Activated naive CD4-positive, alpha-beta T cell treated with anti-CD3 and anti-CD28 coated beads, Interleukin-2, amount 50 U/mL, for 24 hours (primary cell): ENCODE measurements at regions not wholly inside any gene's neighbourhood (a gene's known extent, or its start where the extent isn't known, plus 50 kb on each side); places are given as distances from the start of the nearest gene placed in this dataset.

Source experiments
- H3K27ac Mint-ChIP-seq: one replicate; pipeline ENCODE4 v1.8.0; 2021; ENCODE audit warnings: mild to moderate bottlenecking, mixed read lengths
- H3K27me3 Mint-ChIP-seq: one replicate; pipeline ENCODE4 v1.8.0; 2021; ENCODE audit warnings: mixed read lengths
- H3K36me3 Mint-ChIP-seq: one replicate; pipeline ENCODE4 v1.8.0; 2021; ENCODE audit warnings: mixed read lengths
- H3K4me1 Mint-ChIP-seq: one replicate; pipeline ENCODE4 v1.8.0; 2021; ENCODE audit warnings: mixed read lengths
- H3K4me3 Mint-ChIP-seq: one replicate; pipeline ENCODE4 v1.8.0; 2021; ENCODE audit warnings: mild to moderate bottlenecking, mixed read lengths
- H3K9me3 Mint-ChIP-seq: one replicate; pipeline ENCODE4 v1.8.0; 2021; ENCODE audit warnings: mixed read lengths

DNA sequence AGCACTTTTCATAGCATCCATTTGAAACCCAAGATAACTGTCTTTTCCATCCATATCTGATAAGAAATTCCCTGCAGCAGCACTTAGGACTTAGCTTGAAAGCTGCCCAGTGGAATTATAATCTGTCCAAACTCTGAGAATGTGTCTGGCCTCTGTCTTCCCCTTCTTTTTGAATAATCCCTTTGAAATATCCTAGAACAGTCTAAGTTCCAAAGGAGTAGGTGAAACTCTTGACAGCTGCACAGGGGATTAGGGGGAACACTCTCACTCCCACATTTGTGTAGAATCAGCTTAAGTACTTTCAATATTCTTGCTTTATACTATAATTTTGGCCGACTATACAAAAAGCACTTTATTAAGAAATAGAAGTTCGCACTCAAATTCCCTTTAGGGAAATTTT, 157.7 kb downstream of the PAPSS1 start:
- H3K4me3 Mint-ChIP-seq = no peak overlapping the region
- no peak overlapping the region for H3K27ac Mint-ChIP-seq
- no peaks in the 10 kb centered on the region for H3K4me1 Mint-ChIP-seq
- H3K9me3 Mint-ChIP-seq = peaks cover 31% of the 10 kb centered on the region
- H3K27me3 Mint-ChIP-seq = peaks cover 26% of the 10 kb centered on the region
- H3K36me3 Mint-ChIP-seq = peaks cover 6% of the 10 kb centered on the region

DNA sequence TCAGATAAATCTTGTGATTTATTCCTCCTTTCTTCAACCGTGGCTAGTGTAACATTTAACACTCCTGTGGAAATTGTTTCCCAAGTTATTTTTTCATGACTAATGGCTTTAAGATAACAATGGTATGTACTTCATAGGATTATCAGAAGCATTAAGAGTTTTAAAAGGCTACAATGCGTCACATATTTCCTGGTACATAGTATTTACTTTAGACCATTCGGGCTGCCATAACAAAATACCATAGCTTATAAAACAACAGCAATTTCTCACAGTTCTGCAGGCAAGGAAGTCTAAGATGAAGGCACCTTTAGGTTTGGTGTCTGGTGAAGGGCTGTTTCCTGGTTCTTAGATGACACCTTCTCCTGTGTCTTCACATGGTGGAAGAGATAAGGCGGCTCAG, 158.6 kb downstream of the PAPSS1 start:
- H3K4me3 Mint-ChIP-seq = no peak overlapping the region
- H3K27me3 Mint-ChIP-seq = peaks cover 26% of the 10 kb centered on the region
- H3K9me3 Mint-ChIP-seq = peaks cover 23% of the 10 kb centered on the region
- H3K27ac Mint-ChIP-seq = peak overlapping the region; percentile 41
- H3K4me1 Mint-ChIP-seq = no peaks in the 10 kb centered on the region
- H3K36me3 Mint-ChIP-seq = peaks cover 3% of the 10 kb centered on the region

DNA sequence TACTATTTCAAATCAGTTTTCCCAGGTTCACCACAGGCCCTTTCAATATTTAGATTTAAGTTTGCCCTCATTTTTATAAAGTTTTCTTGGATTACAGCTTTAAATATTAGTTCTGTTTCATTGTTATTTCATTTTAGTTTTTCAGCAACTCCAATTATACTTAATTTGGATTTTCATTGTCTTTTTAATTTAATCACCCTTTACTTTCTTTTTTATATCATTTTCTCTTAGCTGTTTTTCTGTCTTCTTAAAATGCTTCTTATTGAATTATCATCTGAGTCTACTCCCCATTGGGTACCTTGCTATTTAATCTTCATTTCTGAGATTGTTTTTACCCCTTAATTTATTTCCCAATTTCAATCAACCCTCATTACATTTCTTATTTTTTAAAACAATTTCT, 160.4 kb downstream of the PAPSS1 start:
- H3K27ac Mint-ChIP-seq = no peak overlapping the region
- peaks cover 24% of the 10 kb centered on the region for H3K9me3 Mint-ChIP-seq
- no peak overlapping the region for H3K4me3 Mint-ChIP-seq
- H3K4me1 Mint-ChIP-seq = no peaks in the 10 kb centered on the region
- peaks cover 26% of the 10 kb centered on the region for H3K27me3 Mint-ChIP-seq
- peaks cover 3% of the 10 kb centered on the region for H3K36me3 Mint-ChIP-seq

DNA sequence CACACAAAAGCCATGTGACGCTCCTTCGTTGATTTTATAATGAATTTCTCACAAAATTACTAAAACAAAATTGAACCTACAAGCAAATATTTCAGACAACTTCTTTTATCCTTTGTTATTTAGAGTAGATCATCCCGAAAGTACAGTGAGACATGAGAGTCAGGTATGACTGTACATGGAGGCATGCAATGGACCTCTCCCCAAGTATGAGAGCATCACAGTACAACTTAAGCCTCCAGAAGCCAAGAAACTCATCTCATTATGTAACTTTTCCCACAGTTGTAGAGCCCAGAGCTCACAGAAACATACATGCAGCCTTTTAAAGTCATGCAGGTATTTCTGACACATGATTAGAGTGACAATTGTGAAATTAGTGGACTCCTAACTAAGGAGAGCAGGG, 167.7 kb downstream of the PAPSS1 start:
- H3K4me3 Mint-ChIP-seq = no peak overlapping the region
- peaks cover 4% of the 10 kb centered on the region for H3K9me3 Mint-ChIP-seq
- H3K4me1 Mint-ChIP-seq = no peaks in the 10 kb centered on the region
- no peak overlapping the region for H3K27ac Mint-ChIP-seq
- H3K36me3 Mint-ChIP-seq = no peaks in the 10 kb centered on the region
- peaks cover 2% of the 10 kb centered on the region for H3K27me3 Mint-ChIP-seq

DNA sequence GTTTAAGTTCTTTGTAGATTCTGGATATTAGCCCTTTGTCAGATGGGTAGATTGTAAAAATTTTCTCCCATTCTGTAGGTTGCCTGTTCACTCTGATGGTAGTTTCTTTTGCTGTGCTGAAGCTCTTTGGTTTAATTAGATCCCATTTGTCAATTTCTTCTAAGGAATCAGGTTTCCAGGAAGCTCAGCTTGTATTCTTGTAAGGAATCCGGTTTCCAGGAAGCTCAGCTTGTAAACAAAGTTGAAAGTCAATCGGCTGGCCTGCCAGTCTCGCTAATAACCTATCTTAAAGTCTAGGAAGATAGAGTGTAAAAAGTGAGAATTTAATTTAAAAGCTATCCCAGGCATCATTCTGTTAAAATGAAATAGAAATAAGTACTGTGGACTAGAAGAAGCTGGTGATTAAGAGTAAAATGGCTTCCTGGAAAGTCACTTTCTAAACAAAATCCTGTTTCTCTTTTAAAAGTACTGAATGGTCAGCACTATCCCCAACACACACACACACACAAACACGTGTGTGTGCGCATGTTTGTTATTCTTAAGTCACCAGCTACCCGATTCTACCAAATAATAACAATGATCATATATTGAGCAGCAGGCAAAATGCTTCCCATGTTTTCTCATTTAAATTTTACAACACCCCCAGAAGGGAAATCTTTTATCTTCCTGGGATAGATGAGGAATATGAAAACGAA, 171.7 kb downstream of the PAPSS1 start:
- Mint-ChIP-seq H3K9me3 (no peaks in the 10 kb centered on the region), H3K27me3 (peaks cover 2% of the 10 kb centered on the region), H3K4me3 (no peak overlapping the region), H3K4me1 (no peaks in the 10 kb centered on the region), H3K36me3 (no peaks in the 10 kb centered on the region), H3K27ac (no peak overlapping the region)

DNA sequence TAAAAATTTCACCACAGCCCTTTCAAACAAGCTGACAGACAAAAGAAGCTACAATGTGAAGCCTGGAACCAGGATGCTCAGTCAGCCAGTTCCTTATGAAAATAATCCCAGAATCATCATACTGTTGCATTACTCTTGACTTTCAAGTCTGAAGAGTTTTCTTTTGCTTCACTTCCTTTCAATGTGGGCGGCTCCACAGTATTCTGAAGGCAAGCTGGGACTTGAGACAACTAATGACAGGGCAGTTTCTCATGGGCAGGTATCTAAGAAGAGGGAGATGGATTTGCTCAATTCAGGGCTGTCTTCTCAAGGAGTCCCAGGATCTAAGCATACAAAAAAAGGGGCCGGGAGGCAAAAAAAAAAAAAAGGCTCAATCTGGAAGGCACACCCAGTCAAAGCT, 173.4 kb downstream of the PAPSS1 start:
- H3K27ac Mint-ChIP-seq = no peak overlapping the region
- H3K36me3 Mint-ChIP-seq = no peaks in the 10 kb centered on the region
- peaks cover 4% of the 10 kb centered on the region for H3K27me3 Mint-ChIP-seq
- no peak overlapping the region for H3K4me3 Mint-ChIP-seq
- no peaks in the 10 kb centered on the region for H3K4me1 Mint-ChIP-seq
- H3K9me3 Mint-ChIP-seq = no peaks in the 10 kb centered on the region

DNA sequence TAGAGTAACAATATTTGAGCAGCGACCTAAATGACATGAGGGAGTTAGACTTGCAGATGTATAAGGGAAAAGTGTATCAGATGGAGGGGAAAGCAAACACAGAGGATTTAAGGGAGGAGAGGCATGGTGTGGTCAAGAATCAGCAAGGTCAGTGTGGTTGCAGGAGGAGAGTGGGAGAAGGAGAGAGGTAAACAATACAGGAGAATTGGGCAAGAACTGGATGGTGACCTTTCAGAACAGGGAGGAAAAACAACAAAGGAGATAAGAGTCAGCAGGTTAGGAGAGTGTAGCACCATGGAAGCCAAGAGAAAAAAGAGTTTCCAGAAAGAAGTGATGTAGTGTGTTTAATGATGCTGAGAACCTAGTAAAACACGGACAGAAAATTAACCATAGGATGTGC, 178.5 kb downstream of the PAPSS1 start:
- no peak overlapping the region for H3K27ac Mint-ChIP-seq
- no peaks in the 10 kb centered on the region for H3K9me3 Mint-ChIP-seq
- H3K4me1 Mint-ChIP-seq = no peaks in the 10 kb centered on the region
- H3K4me3 Mint-ChIP-seq = no peak overlapping the region
- peaks cover 9% of the 10 kb centered on the region for H3K27me3 Mint-ChIP-seq
- no peaks in the 10 kb centered on the region for H3K36me3 Mint-ChIP-seq

DNA sequence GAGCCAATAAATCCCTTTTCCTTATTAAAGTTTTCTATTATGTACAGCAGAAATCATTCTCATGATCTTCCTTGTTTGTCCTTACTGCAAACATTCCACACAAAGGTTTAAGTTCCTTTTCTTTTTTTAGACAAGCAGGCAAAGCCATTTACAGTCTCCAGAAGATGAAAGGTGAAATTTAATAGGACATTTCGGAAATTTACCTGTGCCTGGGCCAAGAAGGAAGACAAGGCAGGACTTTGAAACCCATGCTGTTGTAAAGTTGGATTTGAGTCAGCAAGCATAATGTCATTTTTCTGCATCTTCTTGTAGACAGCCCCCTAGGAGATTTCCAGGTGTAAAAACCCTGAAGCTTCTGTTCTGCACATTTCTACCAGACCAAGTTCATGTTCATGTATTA, 188.1 kb downstream of the PAPSS1 start:
- Mint-ChIP-seq H3K4me3 (no peak overlapping the region), H3K36me3 (no peaks in the 10 kb centered on the region), H3K4me1 (no peaks in the 10 kb centered on the region), H3K27me3 (peaks cover 1% of the 10 kb centered on the region), H3K27ac (no peak overlapping the region), H3K9me3 (no peaks in the 10 kb centered on the region)

DNA sequence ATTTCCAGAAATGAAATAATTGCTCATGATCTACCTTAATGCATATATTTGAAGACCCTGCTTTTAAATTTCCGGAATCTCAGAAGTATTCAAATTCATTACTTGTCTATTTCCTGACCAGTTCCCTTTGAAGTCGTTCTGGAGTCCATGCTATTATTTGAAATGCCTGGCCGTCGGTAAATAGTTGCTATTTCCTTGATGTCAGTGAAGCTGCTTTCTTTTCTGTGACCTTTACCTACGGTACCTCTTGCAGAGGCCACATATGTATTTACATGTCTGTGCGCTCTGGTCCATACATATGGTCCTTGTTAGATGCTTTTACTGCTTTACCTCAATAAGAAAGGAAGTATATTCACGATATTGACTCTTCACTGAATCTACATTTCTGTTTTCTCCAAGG, 199.7 kb downstream of the PAPSS1 start:
- Mint-ChIP-seq H3K27me3 (no peaks in the 10 kb centered on the region), H3K9me3 (no peaks in the 10 kb centered on the region), H3K4me1 (no peaks in the 10 kb centered on the region), H3K36me3 (no peaks in the 10 kb centered on the region), H3K4me3 (no peak overlapping the region), H3K27ac (no peak overlapping the region)

DNA sequence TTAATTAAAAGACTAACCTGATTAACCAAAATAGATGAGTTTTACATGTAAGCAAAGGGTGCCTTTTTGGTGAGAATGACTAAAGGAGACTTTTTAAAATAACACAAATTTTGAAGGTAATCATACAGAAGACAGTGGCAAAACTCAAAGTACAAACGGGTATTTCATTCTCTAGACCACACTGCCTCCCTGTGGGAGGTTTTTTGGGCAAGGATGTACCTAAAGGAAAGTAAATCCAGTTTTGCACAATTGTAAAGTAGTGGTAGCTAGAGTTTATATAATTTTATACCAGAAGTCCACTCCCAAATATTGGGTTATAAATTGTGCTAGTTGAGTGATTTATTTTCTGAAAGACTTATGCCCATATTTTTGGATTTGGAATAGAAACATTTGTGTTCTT, 201.0 kb downstream of the PAPSS1 start:
- H3K27me3 Mint-ChIP-seq = no peaks in the 10 kb centered on the region
- no peaks in the 10 kb centered on the region for H3K4me1 Mint-ChIP-seq
- no peaks in the 10 kb centered on the region for H3K9me3 Mint-ChIP-seq
- no peak overlapping the region for H3K4me3 Mint-ChIP-seq
- no peaks in the 10 kb centered on the region for H3K36me3 Mint-ChIP-seq
- H3K27ac Mint-ChIP-seq = no peak overlapping the region

DNA sequence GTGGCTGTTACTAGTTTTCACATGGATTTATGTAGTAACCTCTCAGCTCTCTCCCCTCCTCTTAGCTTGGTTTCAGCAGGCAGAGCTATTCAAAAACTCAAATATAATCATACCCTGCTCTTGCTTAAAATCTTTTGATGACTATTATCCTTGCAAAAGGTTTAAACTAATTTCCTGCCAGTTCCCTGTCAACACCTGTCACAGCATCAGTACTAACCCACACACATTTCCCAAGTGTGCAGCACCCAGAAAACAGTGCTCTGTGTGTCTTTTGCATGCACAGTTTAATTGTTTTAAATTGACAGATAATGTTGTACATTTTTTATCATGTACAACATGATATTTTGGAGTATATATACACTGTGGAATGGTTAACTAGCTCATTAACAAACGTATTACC, 202.0 kb downstream of the PAPSS1 start:
- Mint-ChIP-seq H3K36me3 (no peaks in the 10 kb centered on the region), H3K9me3 (no peaks in the 10 kb centered on the region), H3K27me3 (no peaks in the 10 kb centered on the region), H3K4me3 (no peak overlapping the region), H3K27ac (no peak overlapping the region), H3K4me1 (no peaks in the 10 kb centered on the region)

DNA sequence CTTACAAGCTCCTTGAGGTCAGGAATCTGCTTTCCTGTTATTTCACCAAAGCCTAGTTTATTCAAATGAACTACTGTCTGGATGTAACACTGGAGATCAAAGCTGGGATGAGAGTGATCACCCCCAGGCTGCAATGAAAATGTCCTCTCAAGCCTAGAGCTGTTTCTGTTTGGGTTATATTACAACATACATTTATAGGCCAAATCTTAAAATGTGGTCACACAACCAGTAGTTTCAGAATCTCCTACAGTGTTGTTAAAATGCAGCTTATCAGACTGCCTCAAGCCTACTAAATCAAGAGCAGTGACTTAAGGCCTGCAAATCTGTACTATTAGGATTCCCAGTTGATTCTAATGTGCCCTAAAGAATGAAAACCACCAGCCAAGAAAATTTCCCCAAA, 207.5 kb downstream of the PAPSS1 start:
- no peaks in the 10 kb centered on the region for H3K9me3 Mint-ChIP-seq
- H3K27ac Mint-ChIP-seq = no peak overlapping the region
- H3K36me3 Mint-ChIP-seq = no peaks in the 10 kb centered on the region
- no peaks in the 10 kb centered on the region for H3K4me1 Mint-ChIP-seq
- H3K4me3 Mint-ChIP-seq = no peak overlapping the region
- peaks cover 5% of the 10 kb centered on the region for H3K27me3 Mint-ChIP-seq

DNA sequence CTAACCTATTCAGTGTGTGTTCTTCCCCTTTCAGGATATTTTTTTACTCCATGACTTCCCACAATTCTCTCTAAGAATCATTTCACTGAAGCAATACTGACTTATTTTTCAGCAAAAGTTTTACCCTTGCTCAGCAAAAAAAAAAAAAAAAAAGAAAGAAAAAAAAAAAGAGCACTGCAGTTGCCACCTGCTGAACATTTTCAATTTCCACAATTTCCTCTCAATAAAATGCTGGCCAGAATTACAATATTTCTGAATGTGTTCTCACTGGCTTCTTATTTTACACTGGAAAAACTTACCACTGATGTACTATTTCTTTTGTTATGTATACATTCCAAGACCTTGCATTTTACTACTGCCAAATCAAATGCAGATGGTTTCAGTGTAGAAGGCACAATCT, 210.4 kb downstream of the PAPSS1 start:
- Mint-ChIP-seq H3K4me1 (no peaks in the 10 kb centered on the region), H3K27ac (no peak overlapping the region), H3K4me3 (no peak overlapping the region), H3K27me3 (peaks cover 5% of the 10 kb centered on the region), H3K36me3 (peaks cover under 1% of the 10 kb centered on the region), H3K9me3 (no peaks in the 10 kb centered on the region)

DNA sequence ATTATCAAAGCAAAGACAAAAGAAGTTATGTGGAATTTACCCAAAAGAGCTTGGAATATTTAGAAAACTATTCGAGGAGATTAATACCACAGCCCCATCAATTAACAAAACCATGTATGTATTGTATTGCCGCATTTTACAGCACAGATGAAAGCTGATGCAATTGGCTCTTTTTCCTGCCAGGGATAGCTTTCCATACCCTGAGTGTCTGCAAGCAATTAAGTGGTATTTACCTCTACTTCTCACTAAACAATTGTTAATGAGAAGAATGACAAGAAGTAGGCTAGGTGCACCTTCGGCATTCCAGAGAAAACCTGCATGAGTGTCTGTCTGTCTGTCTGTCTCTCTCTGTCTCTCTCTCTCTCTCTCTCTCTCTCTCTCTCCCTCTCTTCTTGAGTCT, 219.5 kb downstream of the PAPSS1 start:
- H3K4me1 Mint-ChIP-seq = no peaks in the 10 kb centered on the region
- no peaks in the 10 kb centered on the region for H3K27me3 Mint-ChIP-seq
- no peak overlapping the region for H3K4me3 Mint-ChIP-seq

DNA sequence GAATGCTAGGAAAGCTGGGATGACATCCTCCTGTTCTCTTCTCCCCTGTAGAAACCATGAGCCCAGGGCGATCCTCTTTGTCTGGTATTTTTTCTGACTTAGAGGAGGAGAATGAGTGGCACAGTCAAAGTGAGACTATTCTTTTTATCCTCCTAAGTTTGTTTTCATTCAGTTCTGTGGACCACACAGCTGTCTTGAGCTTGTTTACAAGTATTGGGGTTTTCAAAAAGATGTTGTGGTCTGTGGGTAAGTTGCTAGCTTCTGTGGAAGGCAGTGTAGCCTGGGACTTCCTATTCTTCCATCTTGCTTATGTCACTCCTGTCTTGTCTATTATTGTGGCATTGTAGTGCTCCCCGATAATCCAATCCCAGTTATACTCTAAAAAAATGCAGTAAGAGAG, 223.0 kb downstream of the PAPSS1 start:
- Mint-ChIP-seq H3K9me3 (no peaks in the 10 kb centered on the region), H3K36me3 (no peaks in the 10 kb centered on the region), H3K4me1 (no peaks in the 10 kb centered on the region), H3K27ac (no peak overlapping the region), H3K27me3 (no peaks in the 10 kb centered on the region), H3K4me3 (no peak overlapping the region)

More for the DNA sequence above, 219.5 kb downstream of the PAPSS1 start:
- H3K27ac Mint-ChIP-seq = no peak overlapping the region
- no peaks in the 10 kb centered on the region for H3K9me3 Mint-ChIP-seq
- H3K36me3 Mint-ChIP-seq = peaks cover 2% of the 10 kb centered on the region

DNA sequence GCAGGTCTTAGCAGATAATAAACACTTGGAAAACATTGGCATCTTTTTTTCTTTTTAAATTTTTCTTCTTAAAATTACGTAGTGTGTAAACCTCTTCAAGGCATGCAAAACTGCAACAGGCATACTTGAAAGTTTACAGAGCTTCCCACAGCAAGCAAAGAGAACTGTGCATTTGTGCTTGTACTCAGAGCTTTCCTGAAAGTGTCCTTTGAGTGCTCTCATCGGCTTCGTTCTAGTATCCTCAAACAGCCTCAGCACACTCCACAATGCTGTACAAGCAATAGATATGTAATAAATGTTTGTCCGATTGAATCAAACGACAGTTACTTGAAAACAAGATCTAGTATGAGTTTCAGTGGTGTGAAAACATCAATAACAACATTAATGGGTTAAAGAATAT, 227.5 kb downstream of the PAPSS1 start:
- Mint-ChIP-seq H3K9me3 (peaks cover 5% of the 10 kb centered on the region), H3K4me1 (no peaks in the 10 kb centered on the region), H3K27me3 (no peaks in the 10 kb centered on the region)

DNA sequence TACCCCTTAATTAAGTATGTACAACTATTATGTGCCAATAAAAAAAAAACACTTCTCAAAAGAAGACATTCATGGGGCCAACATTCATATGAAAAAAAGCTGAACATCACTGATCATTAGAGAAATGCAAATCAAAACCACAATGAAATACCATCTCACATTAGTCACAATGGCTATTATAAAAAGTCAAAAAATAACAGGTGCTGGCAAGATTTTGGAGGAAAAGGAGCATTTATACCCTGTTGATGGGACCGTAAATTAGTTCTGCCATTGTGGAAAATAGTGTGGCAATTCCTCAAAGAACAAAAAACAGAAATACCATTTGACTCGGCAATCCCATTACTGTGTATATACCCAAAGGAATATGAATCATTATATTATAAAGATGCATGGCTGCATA, 229.9 kb downstream of the PAPSS1 start:
- peaks cover 9% of the 10 kb centered on the region for H3K9me3 Mint-ChIP-seq
- H3K27ac Mint-ChIP-seq = no peak overlapping the region
- H3K36me3 Mint-ChIP-seq = no peaks in the 10 kb centered on the region
- H3K27me3 Mint-ChIP-seq = no peaks in the 10 kb centered on the region
- H3K4me3 Mint-ChIP-seq = no peak overlapping the region
- no peaks in the 10 kb centered on the region for H3K4me1 Mint-ChIP-seq

More for the DNA sequence above, 227.5 kb downstream of the PAPSS1 start:
- Mint-ChIP-seq H3K27ac (no peak overlapping the region), H3K36me3 (no peaks in the 10 kb centered on the region), H3K4me3 (no peak overlapping the region)
